Keratinocyte (primary cell): ENCODE measurements at regions not wholly inside any gene's neighbourhood (a gene's known extent, or its start where the extent isn't known, plus 50 kb on each side); places are given as distances from the start of the nearest gene placed in this dataset.

Source experiments
- EZH2 ChIP-seq: IDR thresholded peaks from one replicate; pipeline ENCODE4 v1.6.1; 2012; ENCODE audit warnings: inconsistent platforms, mild to moderate bottlenecking, low read length, moderate library complexity
- TF ChIP-seq, protein P1 (sequence below), 3 experiments: IDR thresholded peaks in 1 of 3; conservative IDR thresholded peaks in 1 of 3; optimal IDR thresholded peaks in 1 of 3; 2 replicates in 2 of 3; 3 replicates in 1 of 3; pipeline versions ENCODE3 to v1.5.1; 2011; ENCODE audit warnings: low read length in 3 of 3, mild to moderate bottlenecking in 3 of 3, moderate library complexity in 2 of 3, control low read depth in 1 of 3, inconsistent platforms in 1 of 3; ENCODE audit not compliant: insufficient read depth in 2 of 3; ENCODE audit errors: extremely low read depth in 1 of 3

- TF ChIP-seq, protein P1, sequence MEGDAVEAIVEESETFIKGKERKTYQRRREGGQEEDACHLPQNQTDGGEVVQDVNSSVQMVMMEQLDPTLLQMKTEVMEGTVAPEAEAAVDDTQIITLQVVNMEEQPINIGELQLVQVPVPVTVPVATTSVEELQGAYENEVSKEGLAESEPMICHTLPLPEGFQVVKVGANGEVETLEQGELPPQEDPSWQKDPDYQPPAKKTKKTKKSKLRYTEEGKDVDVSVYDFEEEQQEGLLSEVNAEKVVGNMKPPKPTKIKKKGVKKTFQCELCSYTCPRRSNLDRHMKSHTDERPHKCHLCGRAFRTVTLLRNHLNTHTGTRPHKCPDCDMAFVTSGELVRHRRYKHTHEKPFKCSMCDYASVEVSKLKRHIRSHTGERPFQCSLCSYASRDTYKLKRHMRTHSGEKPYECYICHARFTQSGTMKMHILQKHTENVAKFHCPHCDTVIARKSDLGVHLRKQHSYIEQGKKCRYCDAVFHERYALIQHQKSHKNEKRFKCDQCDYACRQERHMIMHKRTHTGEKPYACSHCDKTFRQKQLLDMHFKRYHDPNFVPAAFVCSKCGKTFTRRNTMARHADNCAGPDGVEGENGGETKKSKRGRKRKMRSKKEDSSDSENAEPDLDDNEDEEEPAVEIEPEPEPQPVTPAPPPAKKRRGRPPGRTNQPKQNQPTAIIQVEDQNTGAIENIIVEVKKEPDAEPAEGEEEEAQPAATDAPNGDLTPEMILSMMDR (optimal IDR thresholded peaks at IDR 0.05 in 1 of 3, IDR thresholded peaks at IDR 0.05 in 1 of 3, conservative IDR thresholded peaks at IDR 0.05 in 1 of 3; ENCODE audit: extremely low read depth in 1 of 3, insufficient read depth in 2 of 3, low read length in 3 of 3), result no peak
- TF ChIP-seq EZH2, result no peak
Observed at GRCh38 chr7:83267141-83267631, 104.5 kb upstream of the PCLO start.
